Nephron (organoid): ENCODE measurements at regions not wholly inside any gene's neighbourhood (a gene's known extent, or its start where the extent isn't known, plus 50 kb on each side); places are given as distances from the start of the nearest gene placed in this dataset.

Experiments
- H3K27ac Mint-ChIP-seq, 3 experiments: 2 replicates each; pipeline ENCODE4 v1.8.0; 2020; ENCODE audit warnings: mixed read lengths in 3 of 3, mild to moderate bottlenecking in 2 of 3, moderate library complexity in 1 of 3
- H3K27me3 Mint-ChIP-seq: 2 replicates; pipeline ENCODE4 v1.8.0; 2021; ENCODE audit warnings: low read depth, mild to moderate bottlenecking, moderate library complexity, mixed read lengths
- H3K36me3 Mint-ChIP-seq: 2 replicates; pipeline ENCODE4 v1.8.0; 2020; ENCODE audit warnings: low read depth, mixed read lengths
- H3K4me1 Mint-ChIP-seq: 2 replicates; pipeline ENCODE4 v1.8.0; 2020; ENCODE audit warnings: mixed read lengths
- H3K4me3 Mint-ChIP-seq, 3 experiments: 2 replicates each; pipeline ENCODE4 v1.8.0; 2020; ENCODE audit warnings: mild to moderate bottlenecking in 3 of 3, mixed read lengths in 3 of 3, moderate library complexity in 2 of 3
- H3K9me3 Mint-ChIP-seq: 2 replicates; pipeline ENCODE4 v1.8.0; 2020; ENCODE audit warnings: mixed read lengths
- TF ChIP-seq, protein P1 (sequence below), 3 experiments: fragments of 200-600 bp; sonication (generic); IDR thresholded peaks; one replicate each; pipeline ENCODE4 v1.5.0; 2021; ENCODE audit warnings: antibody characterized with exemption in 3 of 3; ENCODE audit not compliant: unreplicated experiment in 3 of 3

DNA sequence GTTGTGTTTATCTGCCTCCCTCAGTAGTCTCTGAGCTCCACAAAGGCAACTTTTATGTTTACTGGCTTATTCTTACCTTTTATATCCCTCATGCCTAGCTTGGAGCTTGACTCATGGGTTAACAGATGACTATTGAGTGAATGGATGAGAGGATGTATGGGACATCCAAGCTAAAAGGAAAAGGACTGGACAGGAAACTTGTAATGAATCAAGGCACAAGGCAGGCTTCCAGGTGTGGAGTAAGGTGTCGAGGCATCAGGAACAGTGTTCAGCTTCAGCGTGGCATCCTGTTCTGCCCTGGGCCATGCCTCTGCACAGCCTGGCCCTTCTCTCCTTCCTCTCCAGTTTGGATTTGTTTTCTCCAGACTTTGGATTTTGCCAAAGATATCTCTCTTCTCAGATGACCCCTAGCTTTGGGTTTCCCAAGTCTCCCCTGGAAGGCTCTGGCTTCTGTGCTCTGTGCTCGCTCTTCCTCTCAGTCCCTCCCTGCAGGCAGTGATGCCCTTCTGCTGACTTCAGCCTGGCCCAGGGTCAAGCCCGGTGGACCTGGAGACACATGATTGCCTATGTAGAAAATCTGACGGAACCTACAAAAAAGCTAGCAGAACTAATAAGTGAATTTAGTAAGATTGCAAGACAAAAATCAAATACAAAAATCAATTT, 367.3 kb downstream of the CXCL12 start:
- Mint-ChIP-seq H3K9me3 (peaks cover 10% of the 10 kb centered on the region), H3K27ac (no peak overlapping the region), H3K36me3 (no peaks in the 10 kb centered on the region), H3K4me1 (peaks cover 62% of the 10 kb centered on the region), H3K4me3 (no peak overlapping the region), H3K27me3 (peaks cover 15% of the 10 kb centered on the region)
- TF ChIP-seq, protein P1, sequence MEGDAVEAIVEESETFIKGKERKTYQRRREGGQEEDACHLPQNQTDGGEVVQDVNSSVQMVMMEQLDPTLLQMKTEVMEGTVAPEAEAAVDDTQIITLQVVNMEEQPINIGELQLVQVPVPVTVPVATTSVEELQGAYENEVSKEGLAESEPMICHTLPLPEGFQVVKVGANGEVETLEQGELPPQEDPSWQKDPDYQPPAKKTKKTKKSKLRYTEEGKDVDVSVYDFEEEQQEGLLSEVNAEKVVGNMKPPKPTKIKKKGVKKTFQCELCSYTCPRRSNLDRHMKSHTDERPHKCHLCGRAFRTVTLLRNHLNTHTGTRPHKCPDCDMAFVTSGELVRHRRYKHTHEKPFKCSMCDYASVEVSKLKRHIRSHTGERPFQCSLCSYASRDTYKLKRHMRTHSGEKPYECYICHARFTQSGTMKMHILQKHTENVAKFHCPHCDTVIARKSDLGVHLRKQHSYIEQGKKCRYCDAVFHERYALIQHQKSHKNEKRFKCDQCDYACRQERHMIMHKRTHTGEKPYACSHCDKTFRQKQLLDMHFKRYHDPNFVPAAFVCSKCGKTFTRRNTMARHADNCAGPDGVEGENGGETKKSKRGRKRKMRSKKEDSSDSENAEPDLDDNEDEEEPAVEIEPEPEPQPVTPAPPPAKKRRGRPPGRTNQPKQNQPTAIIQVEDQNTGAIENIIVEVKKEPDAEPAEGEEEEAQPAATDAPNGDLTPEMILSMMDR (IDR thresholded peaks at IDR 0.05; ENCODE audit: unreplicated experiment in 3 of 3), result no peak

DNA sequence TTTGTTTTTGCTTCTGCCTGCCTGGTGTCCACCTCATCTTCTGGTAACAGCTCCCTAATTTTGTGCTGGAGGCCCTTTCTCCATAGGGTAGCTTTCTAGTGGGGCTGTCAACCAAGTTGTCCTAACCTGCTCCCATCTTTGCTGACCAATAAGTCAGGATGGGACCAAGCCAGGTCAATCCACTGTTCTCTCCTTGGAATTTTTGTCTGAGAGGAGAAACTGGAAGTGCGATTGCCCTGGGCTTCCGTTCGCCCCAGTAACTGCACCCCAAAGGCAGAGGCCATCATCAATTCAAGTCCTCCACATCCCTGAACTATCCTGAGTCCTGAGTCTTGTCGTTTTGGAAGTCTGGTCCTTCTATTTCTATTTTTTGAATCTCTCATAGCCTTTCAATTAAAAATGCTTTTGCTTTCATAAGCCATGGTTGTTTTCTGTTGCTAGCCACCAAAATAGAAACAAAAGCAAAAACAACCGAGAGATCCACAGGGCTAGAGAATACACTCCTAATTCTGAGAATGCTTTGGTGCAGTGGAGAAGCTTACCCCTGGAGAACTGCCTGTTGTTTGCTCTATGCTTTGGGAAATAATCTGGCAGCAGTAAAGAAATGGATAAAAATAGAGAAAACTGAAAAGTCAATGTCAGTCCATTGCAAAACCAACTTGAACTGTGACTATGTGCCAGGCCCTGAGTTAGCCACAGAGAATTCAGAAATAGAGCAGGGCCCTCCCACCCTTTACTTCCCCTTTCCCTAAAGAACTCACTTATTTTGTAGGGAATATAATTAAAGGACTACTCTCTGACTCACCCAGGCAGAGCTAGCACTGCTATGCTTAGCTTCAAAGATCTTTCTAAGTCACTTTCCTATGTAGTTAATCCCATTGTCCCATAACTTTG, 368.1 kb downstream of the CXCL12 start:
- TF ChIP-seq, protein P1 (IDR thresholded peaks at IDR 0.05; ENCODE audit: unreplicated experiment in 3 of 3), result no peak
- Mint-ChIP-seq H3K9me3 (peaks cover 10% of the 10 kb centered on the region), H3K27ac (peak overlapping the region in 1 of 3 experiments; percentile 12)

DNA sequence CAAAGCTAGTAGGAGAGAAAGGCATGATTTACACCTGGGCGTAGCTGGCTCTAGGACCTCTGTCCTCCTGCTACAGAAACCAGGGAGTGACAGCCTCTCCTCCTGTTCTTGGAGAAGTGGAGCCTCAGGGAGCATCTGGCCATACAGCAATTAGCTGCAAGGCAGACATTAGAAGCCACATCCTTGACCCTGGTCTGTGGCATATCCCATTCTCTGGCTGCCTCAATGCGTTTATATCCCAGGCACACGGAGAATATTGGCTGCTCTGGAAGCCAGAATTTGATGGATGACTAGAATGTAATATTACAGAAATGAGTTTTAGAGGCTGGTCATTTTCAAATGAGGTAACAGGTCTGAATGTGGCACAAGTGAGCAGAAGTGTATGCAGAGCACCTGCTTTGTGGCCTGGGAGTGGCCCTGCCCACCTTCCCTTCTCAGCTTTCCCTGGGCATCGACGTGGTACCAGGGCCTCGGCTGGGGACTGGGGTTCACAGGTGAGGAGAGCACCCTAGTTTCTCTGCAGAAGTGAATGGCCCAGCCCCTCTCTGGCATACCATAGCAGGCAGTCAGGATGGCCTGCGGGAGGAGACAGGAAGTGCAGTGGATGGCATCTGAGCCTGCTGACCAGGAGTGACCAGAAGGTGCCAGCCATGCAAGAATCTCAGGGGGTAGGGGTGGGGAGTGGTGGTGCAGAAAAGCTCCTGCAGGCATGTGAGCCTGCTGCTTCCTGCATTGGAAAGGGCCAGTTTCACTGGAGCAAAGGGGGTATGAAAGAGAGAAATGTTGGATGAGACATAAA, 367.2 kb upstream of the ZNF32 start:
- H3K4me3 Mint-ChIP-seq, result no peak overlapping the region

More for the DNA sequence above, 368.1 kb downstream of the CXCL12 start:
- Mint-ChIP-seq H3K4me3 (no peak overlapping the region), H3K36me3 (no peaks in the 10 kb centered on the region), H3K27me3 (peaks cover 15% of the 10 kb centered on the region), H3K4me1 (peaks cover 61% of the 10 kb centered on the region)

DNA sequence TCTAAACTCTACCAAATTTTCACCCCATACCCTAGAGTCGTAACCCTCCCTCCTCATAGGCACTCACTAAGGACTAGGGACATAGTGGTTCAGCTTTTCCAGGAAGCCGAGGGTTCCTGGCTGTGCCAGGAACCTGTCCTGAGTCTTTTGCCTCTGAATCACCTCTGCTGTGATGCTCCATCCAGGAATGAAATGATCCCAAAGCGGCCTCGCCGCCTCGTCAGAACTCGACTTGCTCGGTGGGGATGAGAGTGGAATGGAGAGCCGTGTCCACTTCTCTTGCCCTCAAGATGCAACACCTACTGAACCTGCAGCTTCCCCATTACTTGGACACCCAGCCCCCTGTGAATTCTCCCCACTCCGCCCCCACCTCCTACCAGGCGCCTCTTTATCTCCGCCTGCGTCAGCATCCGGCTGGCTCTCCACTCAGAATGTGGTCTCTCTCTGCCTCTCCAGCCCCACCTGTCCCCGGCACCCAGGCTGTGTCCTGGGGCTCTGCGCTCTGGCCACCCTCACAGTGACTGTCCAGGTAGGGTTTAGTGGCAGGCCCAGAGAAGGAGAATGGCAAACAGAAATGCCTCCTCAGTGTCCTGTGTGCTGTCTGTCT, 366.1 kb upstream of the ZNF32 start:
- no peak overlapping the region for H3K4me3 Mint-ChIP-seq
- peaks cover 61% of the 10 kb centered on the region for H3K4me1 Mint-ChIP-seq
- H3K27ac Mint-ChIP-seq, result peak overlapping the region in 1 of 3 experiments; percentile 21
- peaks cover 10% of the 10 kb centered on the region for H3K9me3 Mint-ChIP-seq
- H3K27me3 Mint-ChIP-seq, result peaks cover 18% of the 10 kb centered on the region
- TF ChIP-seq, protein P1 (IDR thresholded peaks at IDR 0.05; ENCODE audit: unreplicated experiment in 3 of 3), result no peak
- no peaks in the 10 kb centered on the region for H3K36me3 Mint-ChIP-seq

More for the DNA sequence above, 367.2 kb upstream of the ZNF32 start:
- Mint-ChIP-seq H3K4me1 (peaks cover 61% of the 10 kb centered on the region), H3K36me3 (no peaks in the 10 kb centered on the region), H3K9me3 (peaks cover 10% of the 10 kb centered on the region), H3K27ac (no peak overlapping the region), H3K27me3 (peaks cover 15% of the 10 kb centered on the region)
- TF ChIP-seq, protein P1 (IDR thresholded peaks at IDR 0.05; ENCODE audit: unreplicated experiment in 3 of 3), result no peak

DNA sequence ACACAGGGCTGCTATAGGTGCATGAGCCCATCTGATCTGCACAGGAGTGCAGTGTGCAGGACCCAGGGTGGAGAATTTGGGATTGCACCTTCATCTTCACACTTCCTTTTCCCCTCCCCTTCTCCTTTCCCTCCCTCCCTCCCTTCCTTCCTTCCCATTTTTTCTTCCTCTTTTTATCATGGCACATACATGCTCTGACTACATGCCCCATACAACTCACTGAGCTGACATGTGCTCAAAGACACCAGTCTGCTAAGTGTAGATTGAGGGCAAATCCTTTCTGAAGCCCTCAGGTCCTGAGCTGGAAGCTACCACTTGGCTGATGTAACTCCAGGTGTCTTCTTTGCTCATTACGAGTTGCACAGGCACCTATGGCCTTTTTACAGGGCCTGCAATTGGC, 365.3 kb upstream of the ZNF32 start:
- H3K4me1 Mint-ChIP-seq, result peaks cover 62% of the 10 kb centered on the region
- no peak overlapping the region for H3K4me3 Mint-ChIP-seq

More for the DNA sequence above, 365.3 kb upstream of the ZNF32 start:
- no peaks in the 10 kb centered on the region for H3K36me3 Mint-ChIP-seq
- H3K27ac Mint-ChIP-seq, result no peak overlapping the region
- H3K9me3 Mint-ChIP-seq, result peaks cover 3% of the 10 kb centered on the region
- TF ChIP-seq, protein P1 (IDR thresholded peaks at IDR 0.05; ENCODE audit: unreplicated experiment in 3 of 3), result no peak
- peaks cover 18% of the 10 kb centered on the region for H3K27me3 Mint-ChIP-seq
